ENCODE measurements at regions not wholly inside any gene's neighbourhood (a gene's known extent, or its start where the extent isn't known, plus 50 kb on each side); places are given as distances from the start of the nearest gene placed in this dataset.

DNA sequence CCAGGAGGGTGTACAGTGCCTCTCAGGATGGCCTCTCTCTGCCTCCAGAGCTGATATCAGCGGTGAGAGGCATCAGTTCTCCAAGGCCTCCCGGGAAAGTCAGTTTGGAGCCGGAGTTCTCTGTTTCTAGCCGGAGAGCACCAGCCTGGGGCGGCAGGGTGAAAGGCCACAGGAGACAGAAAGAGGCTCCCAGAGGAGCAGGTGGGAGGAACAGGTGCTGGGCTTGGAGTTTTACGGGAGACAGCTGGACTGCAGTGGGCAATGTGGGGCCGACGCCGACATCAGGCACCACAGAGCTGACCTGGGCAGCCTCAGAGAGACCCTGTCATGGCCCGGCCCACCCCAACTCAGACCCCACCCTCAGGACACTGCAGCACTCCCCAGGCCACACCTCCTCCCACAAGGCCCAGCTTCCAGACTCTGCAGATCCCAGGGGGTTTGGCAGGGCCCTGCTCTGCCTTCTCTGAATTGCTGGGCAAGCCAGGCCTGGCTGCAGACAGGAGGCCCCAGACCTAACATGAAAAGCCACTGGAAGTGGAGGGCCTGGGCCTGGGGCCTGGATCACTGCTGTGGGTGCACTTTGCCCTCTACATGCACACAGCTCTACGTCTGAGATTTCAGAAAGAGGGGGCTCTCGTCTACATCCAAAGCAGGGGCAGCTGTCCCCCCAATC, 885.6 kb downstream of the BRD1 start:
- DNase-seq, result no peak
- H3K27ac ChIP-seq, result no peak overlapping the region
- no peak for TF ChIP-seq POLR2A (IDR thresholded peaks at IDR 0.05)
- TF ChIP-seq, protein P1, sequence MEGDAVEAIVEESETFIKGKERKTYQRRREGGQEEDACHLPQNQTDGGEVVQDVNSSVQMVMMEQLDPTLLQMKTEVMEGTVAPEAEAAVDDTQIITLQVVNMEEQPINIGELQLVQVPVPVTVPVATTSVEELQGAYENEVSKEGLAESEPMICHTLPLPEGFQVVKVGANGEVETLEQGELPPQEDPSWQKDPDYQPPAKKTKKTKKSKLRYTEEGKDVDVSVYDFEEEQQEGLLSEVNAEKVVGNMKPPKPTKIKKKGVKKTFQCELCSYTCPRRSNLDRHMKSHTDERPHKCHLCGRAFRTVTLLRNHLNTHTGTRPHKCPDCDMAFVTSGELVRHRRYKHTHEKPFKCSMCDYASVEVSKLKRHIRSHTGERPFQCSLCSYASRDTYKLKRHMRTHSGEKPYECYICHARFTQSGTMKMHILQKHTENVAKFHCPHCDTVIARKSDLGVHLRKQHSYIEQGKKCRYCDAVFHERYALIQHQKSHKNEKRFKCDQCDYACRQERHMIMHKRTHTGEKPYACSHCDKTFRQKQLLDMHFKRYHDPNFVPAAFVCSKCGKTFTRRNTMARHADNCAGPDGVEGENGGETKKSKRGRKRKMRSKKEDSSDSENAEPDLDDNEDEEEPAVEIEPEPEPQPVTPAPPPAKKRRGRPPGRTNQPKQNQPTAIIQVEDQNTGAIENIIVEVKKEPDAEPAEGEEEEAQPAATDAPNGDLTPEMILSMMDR (IDR thresholded peaks at IDR 0.05), result no peak
- WGBS, 2 donors, result 52 to 96% methylated on average over 2 to 4 of the region's 12 CpGs
- no peak overlapping the region for H3K4me3 ChIP-seq
- H3K36me3 ChIP-seq, result no peaks in the 10 kb centered on the region
- intact Hi-C loops (cut with DNase I), result no loop called here
- H3K9me3 ChIP-seq, result no peaks in the 10 kb centered on the region
- peaks cover 0 to 13% (median 0%) of the 10 kb centered on the region in 4 donors for H3K27me3 ChIP-seq
- H3K4me1 ChIP-seq, result no peaks in the 10 kb centered on the region

DNA sequence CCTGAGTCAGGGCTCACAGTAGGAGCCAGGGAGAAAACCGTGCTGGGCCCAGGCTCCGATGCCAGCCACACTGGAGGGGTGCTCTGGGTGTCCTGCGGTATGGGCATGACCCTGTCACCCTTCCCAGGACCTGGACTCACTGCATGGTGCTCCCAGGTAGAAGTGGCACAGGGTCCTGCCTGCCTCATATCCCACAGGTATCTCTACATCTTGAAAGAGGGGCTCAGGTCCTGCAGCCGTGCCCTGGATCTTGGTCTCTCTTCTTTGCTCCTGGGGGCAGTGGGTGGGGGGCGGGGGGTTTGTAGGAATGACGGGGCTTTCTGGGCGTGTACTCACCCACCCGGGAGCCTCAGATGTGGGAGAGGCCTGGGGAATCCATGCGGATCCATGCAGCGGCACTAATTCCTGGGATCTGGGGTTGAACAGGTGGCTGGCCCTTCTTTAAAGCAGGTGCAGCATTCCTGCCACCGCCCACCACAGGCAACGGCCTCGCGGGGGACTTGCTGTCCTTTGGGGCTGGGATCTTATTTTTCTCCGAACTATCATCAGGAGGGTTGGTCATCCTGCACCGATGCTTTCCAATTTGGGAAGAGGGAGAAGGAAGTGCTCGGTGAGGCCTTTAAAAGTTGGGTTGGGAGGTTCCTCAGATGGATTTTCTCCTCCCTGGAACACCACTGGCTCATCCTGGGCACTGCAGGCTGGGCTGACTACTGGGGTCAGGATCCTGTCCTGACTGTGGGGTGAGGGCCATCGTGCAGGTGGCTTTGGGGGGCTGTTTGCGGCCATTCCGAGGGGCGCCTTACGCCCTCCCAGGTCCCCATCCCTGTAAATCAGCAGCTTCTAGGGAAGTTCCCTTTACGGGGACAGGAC, 886.4 kb downstream of the BRD1 start:
- 60 to 65% methylated on average over 1 to 4 of the region's 23 CpGs for WGBS, 2 donors
- H3K27ac ChIP-seq, result no peak overlapping the region
- no peak overlapping the region for H3K4me3 ChIP-seq
- no peaks in the 10 kb centered on the region for H3K9me3 ChIP-seq
- H3K27me3 ChIP-seq, result peaks cover 0 to 13% (median 0%) of the 10 kb centered on the region in 4 donors
- H3K4me1 ChIP-seq, result no peaks in the 10 kb centered on the region
- TF ChIP-seq POLR2A (IDR thresholded peaks at IDR 0.05), result no peak
- TF ChIP-seq, protein P1 (IDR thresholded peaks at IDR 0.05), result no peak
- DNase-seq, result no peak
- no peaks in the 10 kb centered on the region for H3K36me3 ChIP-seq
- intact Hi-C loops (cut with DNase I), result no loop called here

DNA sequence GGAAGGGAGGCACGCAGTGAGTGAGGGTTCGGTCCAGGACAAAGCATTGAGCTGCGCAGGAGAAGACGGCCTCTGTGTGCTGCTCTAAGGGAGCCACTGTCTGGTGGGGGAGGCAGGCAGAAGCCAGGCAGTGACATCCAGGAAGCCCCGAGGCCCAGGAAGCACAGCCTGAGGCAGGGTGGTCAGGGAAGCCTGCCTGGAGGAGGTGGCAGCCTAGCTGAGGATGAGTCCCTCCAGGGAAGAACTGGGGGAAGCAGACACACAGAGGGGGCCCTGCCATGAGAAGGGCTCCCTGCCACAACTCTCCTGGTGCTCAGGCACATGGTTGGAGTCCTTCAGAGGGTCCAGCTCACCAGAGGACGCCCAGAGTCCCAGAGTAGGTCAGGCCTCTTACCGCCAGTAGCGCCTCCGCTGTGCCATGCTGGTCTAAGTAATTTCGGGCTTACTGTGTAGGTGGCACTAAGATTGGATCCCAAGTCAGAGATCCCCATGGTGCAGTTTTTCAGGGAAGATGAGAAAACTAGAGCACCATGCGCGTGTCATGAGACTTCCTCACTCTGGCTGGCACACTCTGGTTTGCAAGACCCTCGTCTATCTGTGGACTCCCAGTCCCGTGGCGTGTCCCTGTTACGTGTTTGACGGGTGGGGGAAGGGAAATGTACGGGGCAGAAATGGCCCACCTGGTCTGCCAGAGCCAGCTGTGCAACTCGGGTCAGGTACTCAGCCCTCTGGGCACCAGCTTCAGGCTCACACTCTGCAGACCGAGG, 887.2 kb downstream of the BRD1 start:
- no peak for DNase-seq
- TF ChIP-seq POLR2A (IDR thresholded peaks at IDR 0.05), result no peak
- TF ChIP-seq, protein P1 (IDR thresholded peaks at IDR 0.05), result no peak
- H3K9me3 ChIP-seq, result no peaks in the 10 kb centered on the region
- peaks cover 0 to 15% (median 0%) of the 10 kb centered on the region in 4 donors for H3K27me3 ChIP-seq
- no peaks in the 10 kb centered on the region for H3K4me1 ChIP-seq
- intact Hi-C loops (cut with DNase I), result no loop called here
- WGBS, 2 donors, result 70 to 78% methylated on average over 5 to 14 of the region's 20 CpGs
- no peak overlapping the region for H3K4me3 ChIP-seq
- H3K27ac ChIP-seq, result no peak overlapping the region
- no peaks in the 10 kb centered on the region for H3K36me3 ChIP-seq

DNA sequence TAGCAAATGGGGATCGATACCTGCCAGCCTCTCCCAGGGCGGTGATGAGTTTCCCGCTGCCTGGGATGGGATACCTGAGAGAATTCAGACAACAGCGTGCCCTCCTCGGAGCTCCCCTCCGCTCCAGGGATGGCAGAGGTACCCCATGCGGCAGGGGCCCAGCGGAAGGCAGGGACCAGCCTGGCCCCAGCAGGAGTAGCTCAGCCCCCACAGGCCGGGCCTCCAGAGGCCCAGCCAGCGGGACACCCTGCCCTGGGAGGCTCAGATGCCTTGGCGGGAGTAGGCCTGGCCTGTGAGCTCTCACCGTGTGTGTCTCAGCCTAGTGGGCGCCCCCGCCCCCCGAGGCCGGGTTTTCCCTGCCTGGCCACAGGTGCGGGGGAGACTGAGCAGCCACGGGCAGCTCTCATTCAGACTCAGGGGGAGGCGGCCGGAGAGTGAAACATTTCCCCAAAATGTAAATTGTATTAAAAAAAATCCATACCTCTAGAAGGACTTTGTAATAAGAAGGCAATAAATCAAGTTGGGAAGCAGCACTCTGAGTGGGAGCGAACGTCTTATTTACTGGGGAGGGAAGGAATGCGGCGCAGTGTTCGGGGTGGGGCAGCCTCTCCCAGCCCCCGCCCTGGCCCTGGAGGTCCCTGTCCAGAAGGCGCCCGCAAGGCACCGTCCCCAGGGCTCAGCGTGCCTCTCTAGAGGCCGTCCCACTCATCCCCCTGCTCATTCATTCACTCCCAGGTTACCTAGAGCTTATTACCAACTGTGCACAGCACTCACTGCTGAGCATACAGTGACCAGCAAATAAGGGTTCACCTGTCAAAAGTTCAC, 888.0 kb downstream of the BRD1 start:
- intact Hi-C loops (cut with DNase I), result no loop called here
- no peaks in the 10 kb centered on the region for H3K36me3 ChIP-seq
- WGBS, 2 donors, result 46 to 61% methylated on average over 8 to 9 of the region's 31 CpGs
- no peak for DNase-seq
- TF ChIP-seq, protein P1 (IDR thresholded peaks at IDR 0.05), result no peak
- no peak for TF ChIP-seq POLR2A (IDR thresholded peaks at IDR 0.05)
- no peaks in the 10 kb centered on the region for H3K4me1 ChIP-seq
- no peaks in the 10 kb centered on the region for H3K9me3 ChIP-seq
- H3K4me3 ChIP-seq, result no peak overlapping the region
- H3K27ac ChIP-seq, result no peak overlapping the region
- peaks cover 0 to 15% (median 0%) of the 10 kb centered on the region in 4 donors for H3K27me3 ChIP-seq

Data from esophagus squamous epithelium (tissue), 5 donors.